ENCODE measurements at regions not wholly inside any gene's neighbourhood (a gene's known extent, or its start where the extent isn't known, plus 50 kb on each side); places are given as distances from the start of the nearest gene placed in this dataset.

GRCh38 chr13:87736849-87737385 is 65.7 kb downstream of the SLITRK5 start:
- no peaks in the 10 kb centered on the region for H3K4me1 ChIP-seq (replicated peaks; ENCODE audit: insufficient read depth)
- no peaks in the 10 kb centered on the region for H3F3A ChIP-seq (ENCODE audit: insufficient read depth, low read depth)
- DNase-seq: no peak
- POLR2A ChIA-PET (ENCODE audit: unreplicated experiment): no interaction called here
- CTCF ChIA-PET: no interaction called here
- H3K4me2 ChIP-seq: no peak overlapping the region
- no peak overlapping the region for H3K4me3 ChIP-seq
- H3K27ac ChIP-seq: no peak overlapping the region
- H3K36me3 ChIP-seq (ENCODE audit: low read depth): no peaks in the 10 kb centered on the region
- H3K9me3 ChIP-seq (ENCODE audit: insufficient read depth, low read depth): no peaks in the 10 kb centered on the region; the same call in 1 of the 2 replicates
- H4K20me1 ChIP-seq (ENCODE audit: insufficient read depth): no peaks in the 10 kb centered on the region
- H3K27me3 ChIP-seq (ENCODE audit: insufficient read depth, low read depth): no peaks in the 10 kb centered on the region
- no peaks in the 10 kb centered on the region for H3K9me2 ChIP-seq (ENCODE audit: insufficient read depth)
- intact Hi-C loops (cut with micrococcal nuclease; ENCODE audit: unreplicated experiment): no loop called here
- H3K79me2 ChIP-seq (ENCODE audit: low read depth): no peaks in the 10 kb centered on the region
- TF ChIP-seq CTCF (conservative IDR thresholded peaks at IDR 0.05) (no peak), EZH2 (IDR thresholded peaks at IDR 0.05; ENCODE audit: low read depth) (no peak)
- H2AFZ ChIP-seq: no peak overlapping the region
- BruUV-seq (replicated peaks): no TSS peak

GRCh38 chr13:87754097-87754496 is 82.9 kb downstream of the SLITRK5 start:
- DNase-seq: no peak
- no peak overlapping the region for H3K27ac ChIP-seq
- no peaks in the 10 kb centered on the region for H3K9me2 ChIP-seq (ENCODE audit: insufficient read depth)
- intact Hi-C loops (cut with micrococcal nuclease; ENCODE audit: unreplicated experiment): no loop called here
- H3K4me2 ChIP-seq: no peak overlapping the region
- H3K27me3 ChIP-seq (ENCODE audit: insufficient read depth, low read depth): no peaks in the 10 kb centered on the region
- H3K4me3 ChIP-seq: no peak overlapping the region
- no peaks in the 10 kb centered on the region for H3K4me1 ChIP-seq (replicated peaks; ENCODE audit: insufficient read depth)
- CTCF ChIA-PET: no interaction called here
- POLR2A ChIA-PET (ENCODE audit: unreplicated experiment): no interaction called here
- no peaks in the 10 kb centered on the region for H4K20me1 ChIP-seq (ENCODE audit: insufficient read depth)
- H3K9me3 ChIP-seq (ENCODE audit: insufficient read depth, low read depth): no peaks in the 10 kb centered on the region
- H2AFZ ChIP-seq: no peak overlapping the region
- H3K79me2 ChIP-seq (ENCODE audit: low read depth): no peaks in the 10 kb centered on the region
- no TSS peak for BruUV-seq (replicated peaks)
- no peaks in the 10 kb centered on the region for H3K36me3 ChIP-seq (ENCODE audit: low read depth)
- no peaks in the 10 kb centered on the region for H3F3A ChIP-seq (ENCODE audit: insufficient read depth, low read depth)
- TF ChIP-seq EZH2 (IDR thresholded peaks at IDR 0.05; ENCODE audit: low read depth) (no peak), CTCF (conservative IDR thresholded peaks at IDR 0.05) (no peak)

DNA sequence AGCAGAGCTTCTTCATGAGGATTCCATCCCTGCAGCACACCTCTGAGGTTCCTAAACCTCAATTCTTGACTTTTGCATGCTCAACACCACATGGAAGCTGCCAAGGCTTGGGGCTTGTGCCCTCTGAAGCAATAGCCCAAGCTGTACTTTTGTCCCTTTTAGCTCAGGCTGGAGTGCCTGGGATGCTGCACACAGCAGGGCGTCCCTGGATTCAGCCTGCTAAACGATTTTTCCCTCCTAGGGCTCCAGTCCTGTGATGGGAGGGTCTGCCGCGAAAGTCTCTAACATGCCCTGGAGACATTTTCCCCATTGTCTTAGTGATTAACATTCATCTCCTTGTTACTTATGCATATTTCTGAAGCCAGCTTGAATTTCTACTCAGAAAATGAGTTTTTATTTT is 98.3 kb downstream of the SLITRK5 start:
- DNase-seq: no peak
- BruUV-seq (replicated peaks): no TSS peak
- H3K79me2 ChIP-seq (ENCODE audit: low read depth): no peaks in the 10 kb centered on the region
- no peak overlapping the region for H3K4me2 ChIP-seq
- H3K27me3 ChIP-seq (ENCODE audit: insufficient read depth, low read depth): no peaks in the 10 kb centered on the region
- CTCF ChIA-PET: no interaction called here
- no peak overlapping the region for H3K27ac ChIP-seq
- POLR2A ChIA-PET (ENCODE audit: unreplicated experiment): no interaction called here
- H4K20me1 ChIP-seq (ENCODE audit: insufficient read depth): no peaks in the 10 kb centered on the region
- H3K36me3 ChIP-seq (ENCODE audit: low read depth): no peaks in the 10 kb centered on the region
- H3K4me3 ChIP-seq: no peak overlapping the region
- intact Hi-C loops (cut with micrococcal nuclease; ENCODE audit: unreplicated experiment): no loop called here
- H2AFZ ChIP-seq: no peak overlapping the region
- no peaks in the 10 kb centered on the region for H3K9me2 ChIP-seq (ENCODE audit: insufficient read depth)
- TF ChIP-seq CTCF (conservative IDR thresholded peaks at IDR 0.05): no peak
- no peak for TF ChIP-seq EZH2 (IDR thresholded peaks at IDR 0.05; ENCODE audit: low read depth)
- H3F3A ChIP-seq (ENCODE audit: insufficient read depth, low read depth): no peaks in the 10 kb centered on the region
- H3K9me3 ChIP-seq (ENCODE audit: insufficient read depth, low read depth): no peaks in the 10 kb centered on the region
- no peaks in the 10 kb centered on the region for H3K4me1 ChIP-seq (replicated peaks; ENCODE audit: insufficient read depth)
